ENCODE measurements at regions not wholly inside any gene's neighbourhood (a gene's known extent, or its start where the extent isn't known, plus 50 kb on each side); places are given as distances from the start of the nearest gene placed in this dataset.

DNA sequence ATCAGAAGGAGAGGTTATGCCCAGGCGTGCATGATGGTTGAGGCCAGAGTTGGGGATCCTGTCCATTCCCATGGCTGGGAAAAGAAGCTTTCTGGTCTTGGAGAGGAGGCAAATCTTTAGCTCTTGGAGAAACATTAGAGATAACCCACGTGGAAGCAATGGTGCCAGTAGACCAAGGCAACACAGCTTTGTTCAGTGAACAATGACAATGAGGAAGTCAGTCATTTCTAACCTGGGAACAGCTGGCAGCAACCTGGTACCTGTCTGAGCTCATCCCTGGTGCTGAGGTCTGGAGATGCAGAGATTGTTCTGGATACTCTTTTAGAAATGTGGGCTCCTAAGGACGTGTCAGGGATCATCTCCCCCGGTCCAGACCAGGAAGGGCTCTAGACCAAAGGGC, 76.7 kb upstream of the PAX1 start:
- H4K91ac ChIP-seq (ENCODE audit: insufficient read length, low read depth, low read length): no peak overlapping the region
- Mint-ChIP-seq H3K27me3 (ENCODE audit: low read depth) (peaks cover 22% of the 10 kb centered on the region), H3K4me1 (no peaks in the 10 kb centered on the region), H3K27ac (no peak overlapping the region), H3K36me3 (ENCODE audit: insufficient read depth in 1 of 3, low read depth in 3 of 3) (no peaks in the 10 kb centered on the region; a peak in 1 of 7 replicates), H3K4me3 (no peak overlapping the region), H3K9me3 (peaks cover 8% of the 10 kb centered on the region in 2 experiments; a peak in 3 of 5 replicates)
- DNase-seq: no peak
- H2AK5ac ChIP-seq (ENCODE audit: insufficient read length, low read length): no peak overlapping the region
- no peak overlapping the region for H4K8ac ChIP-seq (replicated peaks; ENCODE audit: insufficient read length, low read depth, low read length)
- no peak overlapping the region for H2BK20ac ChIP-seq (ENCODE audit: low read depth, low read length, poor library complexity, severe bottlenecking)
- no peak overlapping the region for H2BK15ac ChIP-seq (ENCODE audit: low read depth, low read length)
- H3K56ac ChIP-seq (ENCODE audit: insufficient read length, low read depth, low read length): no peak overlapping the region
- no peak overlapping the region for H2BK120ac ChIP-seq (ENCODE audit: low read depth, low read length, poor library complexity, severe bottlenecking)
- H3K4me2 ChIP-seq (ENCODE audit: insufficient read depth, insufficient read length, low read length): no peak overlapping the region
- H3K4ac ChIP-seq (ENCODE audit: low read depth, low read length): no peak overlapping the region
- WGBS (ENCODE audit: extremely low coverage, insufficient read length, low lambda C conversion rate): no CpG with 5 or more reads among the region's 4 CpGs
- no peak overlapping the region for H2BK5ac ChIP-seq (ENCODE audit: insufficient read length, low read length)
- H3K27ac ChIP-seq (ENCODE audit: insufficient read length, low read depth, low read length): no peak overlapping the region
- no peak overlapping the region for H3K23ac ChIP-seq (ENCODE audit: insufficient read length, low read depth, low read length)
- H3K27me3 ChIP-seq (ENCODE audit: insufficient read depth, low read length): no peaks in the 10 kb centered on the region
- TF ChIP-seq, protein P1, sequence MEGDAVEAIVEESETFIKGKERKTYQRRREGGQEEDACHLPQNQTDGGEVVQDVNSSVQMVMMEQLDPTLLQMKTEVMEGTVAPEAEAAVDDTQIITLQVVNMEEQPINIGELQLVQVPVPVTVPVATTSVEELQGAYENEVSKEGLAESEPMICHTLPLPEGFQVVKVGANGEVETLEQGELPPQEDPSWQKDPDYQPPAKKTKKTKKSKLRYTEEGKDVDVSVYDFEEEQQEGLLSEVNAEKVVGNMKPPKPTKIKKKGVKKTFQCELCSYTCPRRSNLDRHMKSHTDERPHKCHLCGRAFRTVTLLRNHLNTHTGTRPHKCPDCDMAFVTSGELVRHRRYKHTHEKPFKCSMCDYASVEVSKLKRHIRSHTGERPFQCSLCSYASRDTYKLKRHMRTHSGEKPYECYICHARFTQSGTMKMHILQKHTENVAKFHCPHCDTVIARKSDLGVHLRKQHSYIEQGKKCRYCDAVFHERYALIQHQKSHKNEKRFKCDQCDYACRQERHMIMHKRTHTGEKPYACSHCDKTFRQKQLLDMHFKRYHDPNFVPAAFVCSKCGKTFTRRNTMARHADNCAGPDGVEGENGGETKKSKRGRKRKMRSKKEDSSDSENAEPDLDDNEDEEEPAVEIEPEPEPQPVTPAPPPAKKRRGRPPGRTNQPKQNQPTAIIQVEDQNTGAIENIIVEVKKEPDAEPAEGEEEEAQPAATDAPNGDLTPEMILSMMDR (conservative IDR thresholded peaks at IDR 0.05): no peak
- H3K14ac ChIP-seq (ENCODE audit: insufficient read depth, low read length): no peak overlapping the region
- no peaks in the 10 kb centered on the region for H3K9me3 ChIP-seq (ENCODE audit: control insufficient read depth, low read depth, low read length)
- no peak overlapping the region for H2BK12ac ChIP-seq (ENCODE audit: insufficient read length, low read depth, low read length)
- no peaks in the 10 kb centered on the region for H3K4me1 ChIP-seq (ENCODE audit: insufficient read depth, low read length)
- no peak overlapping the region for H4K5ac ChIP-seq (ENCODE audit: insufficient read length, low read depth, low read length)
- H3T11ph ChIP-seq (ENCODE audit: low read length): no peak overlapping the region
- H3K79me2 ChIP-seq (ENCODE audit: insufficient read depth, low read length): no peaks in the 10 kb centered on the region
- H3K18ac ChIP-seq (ENCODE audit: insufficient read length, low read depth, low read length): no peak overlapping the region
- H4K20me1 ChIP-seq (ENCODE audit: control insufficient read depth, insufficient read depth, insufficient read length): no peaks in the 10 kb centered on the region
- no peak overlapping the region for H2AFZ ChIP-seq (ENCODE audit: low read length)
- H3K23me2 ChIP-seq (ENCODE audit: insufficient read length, low read depth, low read length, poor library complexity, severe bottlenecking): no peaks in the 10 kb centered on the region
- H3K9ac ChIP-seq (ENCODE audit: extremely low read depth, insufficient read length, low read length): no peak overlapping the region
- H3K79me1 ChIP-seq (ENCODE audit: insufficient read depth, low read depth, low read length, poor library complexity, severe bottlenecking): no peaks in the 10 kb centered on the region

Measured in H9 (cell line).